Breast epithelium (tissue), 4 donors: ENCODE measurements at regions not wholly inside any gene's neighbourhood (a gene's known extent, or its start where the extent isn't known, plus 50 kb on each side); places are given as distances from the start of the nearest gene placed in this dataset.

ENCODE experiments used
- DNase-seq, 2 donors: peaks; one replicate each; pipeline ENCODE4 v3.0.0-alpha.2; 2019; ENCODE audit warnings: low spot score in 2 of 2
- H3K27ac ChIP-seq, 2 donors: fragments of 200-600 bp; sonication (generic) in 1 of 2; one replicate each; pipeline ENCODE4 v1.5.1; 2016 to 2019; ENCODE audit warnings: mild to moderate bottlenecking in 1 of 2
- H3K27me3 ChIP-seq, 2 donors: fragments of 200-600 bp; sonication (generic) in 1 of 2; one replicate each; pipeline versions ENCODE4 v1.5.1 to v1.6.0; 2017 to 2019; ENCODE audit warnings: control low read depth in 1 of 2, mild to moderate bottlenecking in 1 of 2
- H3K36me3 ChIP-seq: fragments of 200-600 bp; one replicate; pipeline ENCODE4 v1.5.1; 2019
- H3K4me1 ChIP-seq, 2 donors: fragments of 200-600 bp; sonication (generic); one replicate each; pipeline ENCODE4 v1.5.1; 2016 to 2019; ENCODE audit warnings: control low read depth in 1 of 2
- H3K4me3 ChIP-seq, 3 donors: fragments of 200-600 bp; sonication (generic); 1 replicate in 2 of 3; 2 replicates in 1 of 3; pipeline ENCODE4 v1.5.1; 2016 to 2019; ENCODE audit warnings: mild to moderate bottlenecking in 3 of 3, moderate library complexity in 2 of 3
- H3K9me3 ChIP-seq, 2 donors: fragments of 200-600 bp; sonication (generic) in 1 of 2; one replicate each; pipeline ENCODE4 v1.5.1; 2016 to 2019; ENCODE audit warnings: control low read depth in 1 of 2
- CTCF ChIP-seq, 3 donors: fragments of 450-650 bp; IDR thresholded peaks; one replicate each; pipeline ENCODE4 v1.5.1; 2016 to 2017; ENCODE audit warnings: antibody characterized with exemption in 3 of 3, mild to moderate bottlenecking in 3 of 3, moderate library complexity in 3 of 3
- POLR2A ChIP-seq: fragments of 450-650 bp; IDR thresholded peaks from one replicate; pipeline ENCODE4 v1.6.1; 2016; ENCODE audit warnings: antibody characterized with exemption, mild to moderate bottlenecking, moderate library complexity
- POLR2AphosphoS5 ChIP-seq, 3 donors: sonication (generic); formaldehyde crosslinking; IDR thresholded peaks; one replicate each; pipeline ENCODE4 v1.6.1; 2017; ENCODE audit warnings: antibody characterized with exemption in 3 of 3
- intact Hi-C: fragments of 100-400 bp; cut with DNase I; formaldehyde crosslinking; loops from one replicate; pipeline ENCODE4 v1.15.1; 2023; ENCODE audit warnings: low total_unique reads

- Histone ChIP-seq H3K4me3 (no peak overlapping the region), H3K27me3 (no peaks in the 10 kb centered on the region), H3K9me3 (no peaks in the 10 kb centered on the region), H3K4me1 (no peaks in the 10 kb centered on the region), H3K36me3 (no peaks in the 10 kb centered on the region), H3K27ac (no peak overlapping the region)
- DNase-seq = no peak
- TF ChIP-seq POLR2AphosphoS5 (IDR thresholded peaks at IDR 0.05) (no peak), POLR2A (no peak), CTCF (IDR thresholded peaks at IDR 0.05) (no peak)
- intact Hi-C loops = no loop called here
Measured at GRCh38 chr2:196448407-196449079, 191.0 kb upstream of the CCDC150 start.

GRCh38 chr2:196449083-196449482 lies 190.4 kb upstream of the CCDC150 start:
- no peak overlapping the region for H3K4me3 ChIP-seq
- H3K36me3 ChIP-seq = no peaks in the 10 kb centered on the region
- H3K9me3 ChIP-seq = no peaks in the 10 kb centered on the region
- H3K27ac ChIP-seq = no peak overlapping the region
- DNase-seq = no peak
- intact Hi-C loops = no loop called here
- TF ChIP-seq POLR2AphosphoS5 (IDR thresholded peaks at IDR 0.05) (no peak), POLR2A (no peak), CTCF (IDR thresholded peaks at IDR 0.05) (no peak)
- H3K4me1 ChIP-seq = no peaks in the 10 kb centered on the region
- no peaks in the 10 kb centered on the region for H3K27me3 ChIP-seq

- Histone ChIP-seq H3K36me3 (no peaks in the 10 kb centered on the region), H3K4me1 (no peaks in the 10 kb centered on the region), H3K4me3 (no peak overlapping the region), H3K27me3 (no peaks in the 10 kb centered on the region), H3K9me3 (no peaks in the 10 kb centered on the region), H3K27ac (no peak overlapping the region)
- DNase-seq = no peak
- TF ChIP-seq CTCF (IDR thresholded peaks at IDR 0.05) (no peak), POLR2A (no peak), POLR2AphosphoS5 (IDR thresholded peaks at IDR 0.05) (no peak)
- intact Hi-C loops = no loop called here
Measured at GRCh38 chr2:196452758-196453157, 186.8 kb upstream of the CCDC150 start.

- H3K4me1 ChIP-seq = no peaks in the 10 kb centered on the region
- no peak for DNase-seq
- TF ChIP-seq POLR2AphosphoS5 (IDR thresholded peaks at IDR 0.05) = no peak
- no peak for TF ChIP-seq POLR2A
- peak in 2 of 3 donors; percentile 14 to 42 for TF ChIP-seq CTCF (IDR thresholded peaks at IDR 0.05)
- intact Hi-C loops = no loop called here
- H3K4me3 ChIP-seq = no peak overlapping the region
- H3K27me3 ChIP-seq = no peaks in the 10 kb centered on the region
- no peaks in the 10 kb centered on the region for H3K36me3 ChIP-seq
- no peaks in the 10 kb centered on the region for H3K9me3 ChIP-seq
- H3K27ac ChIP-seq = no peak overlapping the region
Measured at GRCh38 chr2:196453613-196454047, 185.9 kb upstream of the CCDC150 start.

- intact Hi-C loops = no loop called here
- no peak for DNase-seq
- H3K4me3 ChIP-seq = no peak overlapping the region
- no peak overlapping the region for H3K27ac ChIP-seq
- no peaks in the 10 kb centered on the region for H3K36me3 ChIP-seq
- H3K27me3 ChIP-seq = no peaks in the 10 kb centered on the region
- no peaks in the 10 kb centered on the region for H3K9me3 ChIP-seq
- no peaks in the 10 kb centered on the region for H3K4me1 ChIP-seq
- TF ChIP-seq CTCF (IDR thresholded peaks at IDR 0.05) = no peak
- no peak for TF ChIP-seq POLR2AphosphoS5 (IDR thresholded peaks at IDR 0.05)
- TF ChIP-seq POLR2A = no peak
Measured at GRCh38 chr2:196454492-196454891, 185.0 kb upstream of the CCDC150 start.
